Common myeloid progenitor, CD34-positive (primary cell): ENCODE measurements at regions not wholly inside any gene's neighbourhood (a gene's known extent, or its start where the extent isn't known, plus 50 kb on each side); places are given as distances from the start of the nearest gene placed in this dataset.

ENCODE experiments used
- CTCF ChIA-PET: fragments of 350-600 bp; sonication (Branson Sonifier 250); formaldehyde crosslinking; loops from one replicate; lab custom pipeline; 2021; ENCODE audit warnings: antibody characterized with exemption; lab: Charles Lee
- POLR2A ChIA-PET: fragments of 350-600 bp; sonication (Branson Sonifier 250); formaldehyde crosslinking; loops from one replicate; lab custom pipeline; 2021; ENCODE audit warnings: antibody characterized with exemption; lab: Charles Lee
- DNase-seq, 3 donors: peaks; one replicate each; pipeline versions ENCODE4 v3.0.0 to v3.0.0-alpha.2; 2013
- H3K27ac ChIP-seq, 2 experiments: 1 replicate in 1 of 2; 2 replicates in 1 of 2; pipeline ENCODE4 v1.7.0; 2013; ENCODE audit warnings: inconsistent platforms in 2 of 2, low read length in 2 of 2, mild to moderate bottlenecking in 2 of 2, low read depth in 1 of 2, moderate library complexity in 1 of 2; ENCODE audit not compliant: severe bottlenecking in 2 of 2, insufficient read depth in 1 of 2, poor library complexity in 1 of 2
- H3K27me3 ChIP-seq, 5 experiments: replicated peaks in 2 of 5; 1 replicate in 3 of 5; 2 replicates in 2 of 5; pipeline versions ENCODE4 v1.6.1 to v1.7.0; 2013; ENCODE audit warnings: low read length in 4 of 5, mild to moderate bottlenecking in 2 of 5, moderate library complexity in 2 of 5, inconsistent platforms in 1 of 5; ENCODE audit not compliant: insufficient read depth in 5 of 5, control insufficient read depth in 4 of 5
- H3K36me3 ChIP-seq, 4 experiments: 1 replicate in 2 of 4; 2 replicates in 2 of 4; pipeline versions ENCODE4 v1.6.1 to v1.7.0; 2013; ENCODE audit warnings: low read length in 3 of 4, control low read depth in 1 of 4, mild to moderate bottlenecking in 1 of 4; ENCODE audit not compliant: control insufficient read depth in 4 of 4, insufficient read depth in 4 of 4
- H3K4me1 ChIP-seq, 4 experiments: 1 replicate in 3 of 4; 2 replicates in 1 of 4; pipeline versions ENCODE4 v1.6.1 to v1.7.1; 2013; ENCODE audit warnings: low read length in 3 of 4, mild to moderate bottlenecking in 3 of 4, control low read depth in 1 of 4, inconsistent platforms in 1 of 4, moderate library complexity in 1 of 4; ENCODE audit not compliant: control insufficient read depth in 4 of 4, insufficient read depth in 4 of 4; ENCODE audit errors: control extremely low read depth in 1 of 4
- H3K4me3 ChIP-seq, 7 experiments: 1 replicate in 4 of 7; 2 replicates in 3 of 7; pipeline versions ENCODE4 v1.5.1 to v1.7.0; 2013; ENCODE audit warnings: mild to moderate bottlenecking in 7 of 7, low read length in 6 of 7, moderate library complexity in 6 of 7, inconsistent platforms in 2 of 7, low read depth in 2 of 7, control low read depth in 1 of 7; ENCODE audit not compliant: insufficient read depth in 4 of 7, control insufficient read depth in 1 of 7; ENCODE audit errors: extremely low read depth in 1 of 7
- H3K9me3 ChIP-seq, 5 experiments: 1 replicate in 4 of 5; 2 replicates in 1 of 5; pipeline versions ENCODE4 v1.6.1 to v1.7.1; 2013; ENCODE audit warnings: low read length in 4 of 5, mild to moderate bottlenecking in 2 of 5, inconsistent platforms in 1 of 5, low read depth in 1 of 5, moderate library complexity in 1 of 5; ENCODE audit not compliant: control insufficient read depth in 4 of 5, insufficient read depth in 2 of 5; ENCODE audit errors: control extremely low read depth in 1 of 5
- WGBS: methylation state at CpG from one replicate; pipeline ENCODE4 v1.1.5; 2013; ENCODE audit not compliant: insufficient coverage; 5-methylcytosine and 5-hydroxymethylcytosine counted together

GRCh38 chr5:60447488-60447920 is 252.5 kb downstream of the DEPDC1B start:
- Histone ChIP-seq H3K4me3 (no peak overlapping the region), H3K27me3 (no peaks in the 10 kb centered on the region), H3K9me3 (no peaks in the 10 kb centered on the region), H3K36me3 (no peaks in the 10 kb centered on the region), H3K27ac (no peak overlapping the region), H3K4me1 (peaks cover 0 to 2% (median 0%) of the 10 kb centered on the region in 4 experiments)
- no peak for DNase-seq
- POLR2A ChIA-PET, result no interaction called here
- CTCF ChIA-PET, result no interaction called here
- no CpG with 5 or more reads among the region's 5 CpGs for WGBS

- H3K4me1 ChIP-seq, result peaks cover 0 to 2% (median 0%) of the 10 kb centered on the region in 4 experiments
- H3K36me3 ChIP-seq, result no peaks in the 10 kb centered on the region
- no peak overlapping the region for H3K4me3 ChIP-seq
- no peak overlapping the region for H3K27ac ChIP-seq
- no peak for DNase-seq
- ChIA-PET CTCF (no interaction called here), POLR2A (no interaction called here)
- WGBS, result 94% methylated on average over 3 of the region's 3 CpGs
- no peaks in the 10 kb centered on the region for H3K9me3 ChIP-seq
- H3K27me3 ChIP-seq, result no peaks in the 10 kb centered on the region
These were observed 253.0 kb downstream of the DEPDC1B start for GRCh38 chr5:60446917-60447316.

GRCh38 chr5:60445921-60446320 is 254.0 kb downstream of the DEPDC1B start:
- no CpG with 5 or more reads among the region's 1 CpG for WGBS
- peak; percentile 16 to 55 (median 28) for DNase-seq
- no peak overlapping the region for H3K27ac ChIP-seq
- no peaks in the 10 kb centered on the region for H3K36me3 ChIP-seq
- H3K4me3 ChIP-seq, result no peak overlapping the region
- no peaks in the 10 kb centered on the region for H3K9me3 ChIP-seq
- CTCF ChIA-PET, result no interaction called here
- POLR2A ChIA-PET, result no interaction called here
- H3K4me1 ChIP-seq, result peaks cover 0 to 2% (median 0%) of the 10 kb centered on the region in 4 experiments
- no peaks in the 10 kb centered on the region for H3K27me3 ChIP-seq

- H3K27me3 ChIP-seq, result no peaks in the 10 kb centered on the region
- DNase-seq, result no peak
- no peak overlapping the region for H3K4me3 ChIP-seq
- ChIA-PET CTCF (no interaction called here), POLR2A (no interaction called here)
- no peaks in the 10 kb centered on the region for H3K36me3 ChIP-seq
- H3K4me1 ChIP-seq, result peaks cover 0 to 2% (median 0%) of the 10 kb centered on the region in 4 experiments
- H3K27ac ChIP-seq, result no peak overlapping the region
- H3K9me3 ChIP-seq, result no peaks in the 10 kb centered on the region
These were observed 254.5 kb downstream of the DEPDC1B start for GRCh38 chr5:60445427-60445826.

- CTCF ChIA-PET, result no interaction called here
- no peaks in the 10 kb centered on the region for H3K36me3 ChIP-seq
These were observed 255.2 kb downstream of the DEPDC1B start for GRCh38 chr5:60444661-60445360.

GRCh38 chr5:60439552-60439951 is 260.4 kb downstream of the DEPDC1B start:
- Histone ChIP-seq H3K4me3 (no peak overlapping the region), H3K4me1 (no peaks in the 10 kb centered on the region), H3K27me3 (no peaks in the 10 kb centered on the region), H3K27ac (no peak overlapping the region), H3K36me3 (no peaks in the 10 kb centered on the region), H3K9me3 (no peaks in the 10 kb centered on the region)
- ChIA-PET POLR2A (no interaction called here), CTCF (no interaction called here)
- 83% methylated on average over 1 of the region's 1 CpG for WGBS
- DNase-seq, result no peak

More at GRCh38 chr5:60444661-60445360, 255.2 kb downstream of the DEPDC1B start:
- H3K27ac ChIP-seq, result no peak overlapping the region
- POLR2A ChIA-PET, result no interaction called here
- 87% methylated on average over 3 of the region's 5 CpGs for WGBS
- peaks cover 0 to 2% (median 0%) of the 10 kb centered on the region in 4 experiments for H3K4me1 ChIP-seq
- H3K4me3 ChIP-seq, result no peak overlapping the region
- H3K9me3 ChIP-seq, result no peaks in the 10 kb centered on the region
- no peaks in the 10 kb centered on the region for H3K27me3 ChIP-seq
- peak in 1 of 3 donors; percentile 6 for DNase-seq

DNA sequence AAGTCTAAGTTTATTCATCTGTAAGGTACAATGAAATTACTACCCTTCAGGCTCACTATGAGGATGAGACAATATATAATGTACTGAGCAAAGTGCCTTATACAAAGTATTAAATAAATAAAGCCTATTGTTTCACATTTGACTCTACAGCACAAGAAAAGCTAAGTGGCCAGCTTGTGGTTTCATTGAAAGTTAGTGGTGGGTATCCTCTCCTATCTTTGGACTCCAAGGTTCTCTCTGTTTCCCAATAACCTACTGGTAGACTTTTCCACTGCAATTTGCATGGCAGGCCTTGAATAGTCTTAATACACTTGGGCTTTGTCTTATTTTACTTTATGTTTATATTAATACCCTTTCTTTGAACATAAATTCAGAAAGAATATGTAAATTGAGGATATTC is 262.7 kb downstream of the DEPDC1B start:
- CTCF ChIA-PET, result no interaction called here
- Histone ChIP-seq H3K4me1 (no peaks in the 10 kb centered on the region), H3K4me3 (no peak overlapping the region), H3K27ac (no peak overlapping the region), H3K27me3 (no peaks in the 10 kb centered on the region), H3K36me3 (no peaks in the 10 kb centered on the region), H3K9me3 (no peaks in the 10 kb centered on the region)
- POLR2A ChIA-PET, result no interaction called here
- no peak for DNase-seq
